Activated gamma-delta T cell treated with anti-CD3 and anti-CD28 coated beads, Interleukin-2, amount 50 U/mL, for 16 hours (primary cell): ENCODE measurements at regions not wholly inside any gene's neighbourhood (a gene's known extent, or its start where the extent isn't known, plus 50 kb on each side); places are given as distances from the start of the nearest gene placed in this dataset.

Experiments used
- DNase-seq: peaks from one replicate; pipeline ENCODE4 v3.0.0-alpha.2; 2020; ENCODE audit warnings: low read depth

GRCh38 chr1:224565611-224566406 is 50.3 kb upstream of the CNIH3 start:
- DNase-seq, result no peak
